ENCODE measurements at regions not wholly inside any gene's neighbourhood (a gene's known extent, or its start where the extent isn't known, plus 50 kb on each side); places are given as distances from the start of the nearest gene placed in this dataset.
"Not testable (repeated sequence)": the region's sequence is repeated elsewhere in the genome, so short reads cannot be mapped to it uniquely, and the experiment has no call there.

DNA sequence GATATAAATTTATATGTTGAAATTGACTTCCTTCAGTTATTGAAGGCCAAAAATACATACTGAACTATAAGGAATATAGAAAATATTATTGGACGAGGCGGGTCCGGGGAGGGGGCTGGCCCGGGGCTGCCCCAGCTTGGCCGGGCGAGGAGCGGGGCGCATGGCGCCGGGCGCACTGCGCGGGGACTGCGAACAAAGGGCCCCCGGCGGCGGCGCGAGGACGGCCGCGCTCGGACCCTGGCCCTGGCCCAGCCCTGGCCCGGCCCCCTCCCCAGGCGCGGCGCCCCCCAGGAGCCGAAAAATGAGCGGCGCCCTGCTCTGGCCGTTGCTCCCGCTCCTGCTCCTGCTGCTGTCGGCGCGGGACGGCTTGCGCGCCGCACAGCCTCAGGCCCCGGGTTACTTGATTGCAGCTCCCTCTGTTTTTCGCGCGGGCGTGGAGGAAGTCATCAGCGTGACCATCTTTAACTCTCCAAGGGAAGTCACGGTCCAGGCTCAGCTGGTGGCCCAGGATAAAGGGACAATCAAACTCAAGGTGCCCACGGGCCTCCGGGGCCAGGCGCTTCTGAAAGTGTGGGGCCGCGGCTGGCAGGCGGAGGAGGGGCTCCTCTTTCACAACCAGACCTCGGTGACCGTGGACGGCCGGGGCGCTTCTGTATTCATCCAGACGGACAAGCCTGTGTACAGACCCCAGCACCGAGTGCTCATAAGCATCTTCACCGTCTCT, 1247.6 kb upstream of the PHF14 start:
- not testable (repeated sequence) for DNase-seq

GRCh38 chr7:9726811-9727210, 1246.9 kb upstream of the PHF14 start:
- DNase-seq: not testable (repeated sequence)

GRCh38 chr7:9727467-9727869, 1246.2 kb upstream of the PHF14 start:
- DNase-seq: not testable (repeated sequence)

GRCh38 chr7:9728014-9728657, 1245.5 kb upstream of the PHF14 start:
- not testable (repeated sequence) for DNase-seq

GRCh38 chr7:9752033-9752432, 1221.6 kb upstream of the PHF14 start:
- DNase-seq: no peak

GRCh38 chr7:9761224-9761623, 1212.4 kb upstream of the PHF14 start:
- DNase-seq: no peak

GRCh38 chr7:9776900-9777299, 1196.8 kb upstream of the PHF14 start:
- no peak for DNase-seq

DNA sequence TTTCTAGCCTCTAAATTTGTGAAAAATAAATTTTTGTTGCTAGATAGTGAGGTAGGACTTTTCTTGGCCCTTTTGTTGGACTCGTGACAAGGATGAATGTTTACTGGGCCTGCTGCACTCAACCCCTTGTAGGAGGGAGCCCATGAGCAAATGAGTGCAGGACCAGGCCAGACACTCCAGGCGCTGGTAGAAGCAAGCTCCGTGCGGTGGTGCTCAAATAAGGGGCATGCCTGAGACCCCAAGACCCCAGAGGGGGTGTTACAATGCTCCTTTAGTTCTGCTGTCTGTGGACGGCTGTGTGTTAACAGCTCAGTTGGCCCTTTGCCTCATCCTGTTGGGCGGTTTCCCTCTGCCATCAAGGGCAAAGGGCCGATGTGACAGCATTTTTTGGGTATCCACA, 1195.3 kb upstream of the PHF14 start:
- DNase-seq: no peak

- DNase-seq: no peak
Observed at GRCh38 chr7:9781710-9782109, 1192.0 kb upstream of the PHF14 start.

DNA sequence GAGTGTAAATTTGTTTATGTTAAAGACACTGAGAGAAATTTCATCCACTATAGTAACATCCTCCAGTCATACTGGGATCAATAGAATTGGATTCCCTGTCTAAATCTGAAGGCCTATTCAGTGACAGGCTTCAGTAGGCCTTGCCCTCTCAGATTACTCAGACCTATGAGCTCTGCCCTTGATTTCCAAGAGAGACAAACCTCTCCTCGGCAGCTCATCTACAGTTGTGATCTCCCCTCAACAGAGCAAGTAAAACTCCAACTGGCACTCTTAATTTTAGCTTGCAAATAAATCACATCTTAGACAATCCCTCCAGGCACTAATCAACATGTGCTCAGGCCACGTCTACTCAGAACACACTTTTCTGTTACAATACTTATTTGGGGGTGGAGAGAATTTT, 1191.4 kb upstream of the PHF14 start:
- DNase-seq: no peak

- no peak for DNase-seq
Observed at GRCh38 chr7:9785211-9785610, 1188.5 kb upstream of the PHF14 start.

DNA sequence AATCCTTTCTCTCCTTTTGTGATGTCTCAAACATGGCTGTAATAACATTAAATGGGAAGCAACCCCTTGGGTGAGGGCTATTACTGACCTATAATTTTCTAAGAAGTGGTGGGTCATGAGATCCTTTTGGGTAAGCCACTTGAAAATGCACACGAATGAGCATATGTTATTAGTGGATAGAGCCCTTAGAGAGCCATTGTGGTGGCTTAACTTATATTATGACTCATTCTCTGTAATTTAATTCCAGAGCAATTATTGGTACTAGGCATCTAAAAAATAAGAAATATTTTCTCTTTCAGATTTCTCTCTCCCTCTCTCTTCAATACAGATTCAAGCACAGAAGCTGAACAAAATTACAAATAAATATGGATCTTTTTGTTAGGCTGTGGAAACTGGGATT, 1177.4 kb upstream of the PHF14 start:
- no peak for DNase-seq

DNA sequence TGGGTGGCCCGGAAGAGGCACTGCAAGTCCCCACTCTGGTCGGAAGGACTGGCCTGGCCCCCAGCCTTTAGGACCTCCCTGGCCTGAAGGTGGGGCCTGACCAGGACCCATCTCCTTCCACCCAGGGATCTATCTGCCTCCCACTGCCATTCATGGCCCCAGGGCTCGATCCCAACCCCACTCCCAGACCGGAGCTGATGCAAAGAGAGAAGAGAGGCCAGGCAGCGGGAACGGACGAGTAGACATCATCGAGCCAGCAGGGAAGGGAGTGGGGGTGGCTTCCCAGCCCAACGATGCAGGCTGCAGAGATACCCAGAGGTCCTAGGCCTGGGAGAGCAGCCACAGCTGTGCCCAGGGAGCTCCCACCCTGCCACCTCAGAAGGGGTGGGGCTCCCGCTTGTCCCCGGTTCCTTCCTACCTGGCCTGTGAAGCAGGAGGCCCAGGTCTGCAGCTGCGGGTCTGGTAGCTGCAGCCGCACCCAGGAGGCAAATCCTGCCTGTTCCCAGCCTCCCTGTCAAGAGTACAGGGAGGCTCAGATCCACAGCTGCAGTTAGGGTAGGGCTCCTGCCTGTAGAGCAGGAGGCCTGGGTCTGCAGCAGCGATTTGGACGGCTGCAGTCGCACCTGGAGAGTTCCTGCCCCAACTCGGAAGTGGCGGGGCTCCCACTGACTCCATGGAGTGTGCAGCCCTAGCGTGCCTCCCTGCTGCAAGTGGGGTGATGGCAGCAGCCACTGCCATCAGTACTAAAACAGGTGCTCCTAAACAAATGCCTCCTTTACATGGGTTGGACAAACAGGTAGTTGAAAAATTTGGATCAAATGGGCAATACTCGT, 1151.0 kb upstream of the PHF14 start:
- DNase-seq: no peak

GRCh38 chr7:9835199-9835598, 1138.5 kb upstream of the PHF14 start:
- no peak for DNase-seq

GRCh38 chr7:9836671-9837070, 1137.0 kb upstream of the PHF14 start:
- no peak for DNase-seq

DNA sequence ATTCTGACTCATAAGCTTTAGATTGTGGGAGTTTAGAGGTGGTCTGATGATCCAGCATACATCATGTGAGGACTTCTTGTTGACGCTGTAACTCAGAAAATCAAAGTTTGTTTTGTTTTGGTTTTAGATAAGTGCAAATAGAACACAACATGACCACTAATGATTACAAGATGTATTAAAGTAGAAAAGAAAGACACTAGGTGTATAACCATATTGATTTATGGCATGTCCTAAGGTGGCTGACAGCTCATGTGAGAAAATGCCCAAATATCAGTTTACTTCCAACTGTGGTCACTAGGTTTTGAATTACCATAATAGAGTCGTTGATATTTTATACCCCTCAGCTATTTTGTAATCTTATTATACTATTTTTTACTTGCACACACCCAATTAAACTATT, 1131.4 kb upstream of the PHF14 start:
- DNase-seq: no peak

- no peak for DNase-seq
Observed at GRCh38 chr7:9846902-9847301, 1126.8 kb upstream of the PHF14 start.

- no peak for DNase-seq
Observed at GRCh38 chr7:9854605-9855004, 1119.1 kb upstream of the PHF14 start.

DNA sequence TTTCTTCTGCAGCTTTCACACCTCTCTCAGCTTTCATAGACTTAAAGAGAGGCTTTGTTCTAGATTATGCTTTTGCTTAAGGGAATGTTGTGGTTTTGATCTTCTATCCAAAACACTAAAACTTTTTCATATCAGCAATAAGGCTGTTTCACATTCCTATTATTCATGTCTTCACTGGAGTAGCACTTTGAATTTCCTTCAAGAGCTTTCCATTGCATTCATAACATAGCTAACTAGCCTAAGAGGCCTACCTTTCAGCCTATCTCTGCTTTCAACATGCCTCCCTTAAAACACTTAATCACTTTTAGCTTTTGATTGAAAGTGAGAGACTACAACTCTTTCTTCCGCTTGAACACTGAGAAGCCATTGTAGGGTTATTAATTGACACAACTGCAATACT, 1117.0 kb upstream of the PHF14 start:
- no peak for DNase-seq

DNA sequence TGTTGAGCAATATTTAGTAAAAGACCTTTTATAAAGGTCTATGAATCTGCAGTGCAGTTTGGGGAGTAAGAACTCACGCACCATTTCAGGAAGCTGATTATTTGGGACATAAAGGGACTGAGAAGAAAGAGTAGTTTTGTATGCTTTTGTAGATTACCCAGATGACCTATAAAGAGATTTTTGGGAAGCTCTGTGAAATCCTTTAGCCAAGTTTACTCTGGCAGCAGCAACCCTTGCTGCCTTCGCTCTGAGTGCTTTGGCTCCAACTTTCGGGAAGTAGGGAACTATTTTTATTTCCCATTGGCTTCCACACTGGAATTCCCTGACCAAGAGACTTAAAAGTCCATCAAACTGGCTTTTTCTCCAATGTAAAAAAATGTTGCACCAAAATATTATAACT, 1110.1 kb upstream of the PHF14 start:
- no peak for DNase-seq

DNA sequence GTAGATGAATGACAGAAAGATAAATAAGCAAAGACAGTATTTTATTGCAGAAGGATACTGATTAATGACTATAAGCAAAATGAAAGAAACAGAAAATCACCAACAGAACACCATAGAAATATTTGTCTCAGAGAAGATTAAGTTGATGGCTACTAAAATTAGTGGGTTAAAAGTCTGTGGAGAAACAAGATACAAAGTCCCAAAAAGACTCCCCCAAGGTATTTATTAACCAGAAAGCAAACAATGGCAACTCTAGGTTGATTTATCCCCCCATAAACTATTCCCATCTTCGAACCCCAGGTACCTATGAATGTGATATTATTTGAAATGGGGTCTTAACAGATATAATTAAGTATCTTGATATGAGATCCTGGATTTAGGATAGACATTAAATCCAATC, 1104.5 kb upstream of the PHF14 start:
- DNase-seq: no peak

GRCh38 chr7:9869566-9869965, 1104.1 kb upstream of the PHF14 start:
- DNase-seq: no peak

- no peak for DNase-seq
Observed at GRCh38 chr7:9870674-9871073, 1103.0 kb upstream of the PHF14 start.

DNA sequence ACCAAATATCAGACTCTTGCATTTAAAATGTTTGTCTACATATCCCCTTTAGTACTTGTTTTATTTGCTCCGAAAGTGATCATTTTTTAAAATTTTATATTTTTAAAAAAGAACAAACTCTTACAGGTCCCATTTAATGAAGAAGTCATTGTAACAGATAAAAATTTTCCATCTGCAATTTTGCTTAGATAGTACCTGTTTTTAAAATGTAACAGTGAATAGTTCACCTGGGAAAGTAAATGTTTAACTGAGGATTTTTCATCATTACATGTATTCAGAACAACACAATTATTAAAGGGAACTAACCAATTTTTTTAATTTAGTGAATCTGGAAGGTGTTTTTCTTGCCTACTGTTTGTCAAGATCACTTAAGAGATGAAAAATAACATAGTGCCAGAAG, 1099.5 kb upstream of the PHF14 start:
- DNase-seq: no peak

Data from activated CD4-positive, alpha-beta T cell treated with anti-CD3 and anti-CD28 coated beads, Interleukin-2, amount 50 U/mL, for 16 hours (primary cell).